CD4-positive, alpha-beta T cell (primary cell): ENCODE measurements at regions not wholly inside any gene's neighbourhood (a gene's known extent, or its start where the extent isn't known, plus 50 kb on each side); places are given as distances from the start of the nearest gene placed in this dataset.

Experiments used
- ATAC-seq: fragments of 200-7000 bp; cut with Tn5 transposase; one replicate; pipeline ENCODE4 v1.10.0; 2022; ENCODE audit warnings: mild to moderate bottlenecking; ENCODE audit not compliant: poor library complexity
- CTCF ChIA-PET: fragments of 350-600 bp; sonication (Branson Sonifier 250); formaldehyde crosslinking; loops from one replicate; lab custom pipeline; 2021; ENCODE audit warnings: antibody characterized with exemption, inconsistent platforms; lab: Charles Lee
- POLR2A ChIA-PET: fragments of 350-600 bp; sonication (Branson Sonifier 250); formaldehyde crosslinking; loops from one replicate; lab custom pipeline; 2021; ENCODE audit warnings: antibody characterized with exemption, inconsistent platforms; lab: Charles Lee
- DNase-seq, 14 experiments: peaks; one replicate each; pipeline ENCODE4 v3.0.0-alpha.2; 2013 to 2020; ENCODE audit warnings: mixed read lengths in 2 of 14
- H3K27ac ChIP-seq, 2 donors: one replicate each; pipeline versions ENCODE4 v1.5.1 to v1.7.0; 2013; ENCODE audit warnings: low read length in 2 of 2, low read depth in 1 of 2, mild to moderate bottlenecking in 1 of 2
- H3K27me3 ChIP-seq, 2 experiments: 1 replicate in 1 of 2; 2 replicates in 1 of 2; pipeline versions ENCODE4 v1.6.1 to v1.7.0; 2013; ENCODE audit warnings: low read length in 2 of 2, control low read depth in 1 of 2, mild to moderate bottlenecking in 1 of 2, moderate library complexity in 1 of 2; ENCODE audit not compliant: insufficient read depth in 2 of 2, control insufficient read depth in 1 of 2
- H3K36me3 ChIP-seq: one replicate; pipeline ENCODE4 v1.6.1; 2013; ENCODE audit warnings: low read length, control low read depth; ENCODE audit not compliant: insufficient read depth
- H3K4me1 ChIP-seq: one replicate; pipeline ENCODE4 v1.6.1; 2013; ENCODE audit warnings: low read length, control low read depth; ENCODE audit not compliant: insufficient read depth
- H3K4me3 ChIP-seq: one replicate; pipeline ENCODE4 v1.5.1; 2013; ENCODE audit warnings: mild to moderate bottlenecking, low read length, moderate library complexity
- H3K9me3 ChIP-seq, 2 experiments: 1 replicate in 1 of 2; 2 replicates in 1 of 2; pipeline versions ENCODE4 v1.6.1 to v1.7.0; 2013; ENCODE audit warnings: low read length in 2 of 2, mild to moderate bottlenecking in 2 of 2, control low read depth in 1 of 2, moderate library complexity in 1 of 2; ENCODE audit not compliant: control insufficient read depth in 1 of 2, insufficient read depth in 1 of 2
- H3K27ac Mint-ChIP-seq: one replicate; pipeline ENCODE4 v1.8.0; 2020; ENCODE audit warnings: mixed read lengths
- H3K27me3 Mint-ChIP-seq: one replicate; pipeline ENCODE4 v1.8.0; 2021; ENCODE audit warnings: mixed read lengths
- H3K36me3 Mint-ChIP-seq: one replicate; pipeline ENCODE4 v1.8.0; 2021; ENCODE audit warnings: low read depth, mixed read lengths
- H3K4me1 Mint-ChIP-seq: one replicate; pipeline ENCODE4 v1.8.0; 2021; ENCODE audit warnings: low read depth, mixed read lengths
- H3K4me3 Mint-ChIP-seq: one replicate; pipeline ENCODE4 v1.8.0; 2020; ENCODE audit warnings: mild to moderate bottlenecking, mixed read lengths
- H3K9me3 Mint-ChIP-seq: one replicate; pipeline ENCODE4 v1.8.0; 2020; ENCODE audit warnings: mixed read lengths
- intact Hi-C, 2 experiments: fragments of 100-400 bp; cut with DNase I in 1 of 2; cut with micrococcal nuclease in 1 of 2; formaldehyde crosslinking; loops; one replicate each; pipeline versions ENCODE4 v1.15.1 to v1.9.0; 2023 to 2025; cut with DNase I, micrococcal nuclease
- TF ChIP-seq, protein P1 (sequence below): fragments of 200-600 bp; IDR thresholded peaks from one replicate; pipeline ENCODE4 v1.8.0; 2022; ENCODE audit warnings: antibody characterized with exemption, mild to moderate bottlenecking

DNA sequence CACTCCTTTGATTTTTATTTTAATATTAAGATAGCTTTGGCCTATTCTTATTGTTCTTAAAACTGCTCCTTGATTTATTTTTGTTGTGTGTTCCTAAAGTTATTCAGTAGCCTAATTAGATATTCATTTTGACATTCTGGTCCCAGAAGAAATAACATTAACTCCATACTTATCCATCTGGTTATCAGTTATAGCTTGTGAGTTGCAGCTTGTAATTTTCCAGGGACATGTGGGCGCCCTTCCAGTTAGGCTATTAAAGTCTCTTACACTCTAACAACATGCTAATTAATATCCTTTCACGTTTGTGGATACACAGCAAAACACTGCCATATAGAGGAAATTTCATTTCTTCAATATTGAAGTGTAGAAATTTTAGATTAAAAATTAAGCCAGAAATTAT, 987.5 kb downstream of the HACE1 start:
- Mint-ChIP-seq H3K27me3 (no peaks in the 10 kb centered on the region), H3K27ac (no peak overlapping the region), H3K4me1 (no peaks in the 10 kb centered on the region), H3K9me3 (peaks cover 8% of the 10 kb centered on the region), H3K36me3 (no peaks in the 10 kb centered on the region), H3K4me3 (no peak overlapping the region)
- ATAC-seq (no peak), DNase-seq (no peak)
- ChIA-PET POLR2A (no interaction called here), CTCF (no interaction called here)
- Histone ChIP-seq H3K4me1 (no peaks in the 10 kb centered on the region), H3K9me3 (peaks cover 0 to 4% of the 10 kb centered on the region in 2 experiments), H3K36me3 (no peaks in the 10 kb centered on the region), H3K4me3 (no peak overlapping the region), H3K27me3 (no peaks in the 10 kb centered on the region), H3K27ac (no peak overlapping the region)
- TF ChIP-seq, protein P1, sequence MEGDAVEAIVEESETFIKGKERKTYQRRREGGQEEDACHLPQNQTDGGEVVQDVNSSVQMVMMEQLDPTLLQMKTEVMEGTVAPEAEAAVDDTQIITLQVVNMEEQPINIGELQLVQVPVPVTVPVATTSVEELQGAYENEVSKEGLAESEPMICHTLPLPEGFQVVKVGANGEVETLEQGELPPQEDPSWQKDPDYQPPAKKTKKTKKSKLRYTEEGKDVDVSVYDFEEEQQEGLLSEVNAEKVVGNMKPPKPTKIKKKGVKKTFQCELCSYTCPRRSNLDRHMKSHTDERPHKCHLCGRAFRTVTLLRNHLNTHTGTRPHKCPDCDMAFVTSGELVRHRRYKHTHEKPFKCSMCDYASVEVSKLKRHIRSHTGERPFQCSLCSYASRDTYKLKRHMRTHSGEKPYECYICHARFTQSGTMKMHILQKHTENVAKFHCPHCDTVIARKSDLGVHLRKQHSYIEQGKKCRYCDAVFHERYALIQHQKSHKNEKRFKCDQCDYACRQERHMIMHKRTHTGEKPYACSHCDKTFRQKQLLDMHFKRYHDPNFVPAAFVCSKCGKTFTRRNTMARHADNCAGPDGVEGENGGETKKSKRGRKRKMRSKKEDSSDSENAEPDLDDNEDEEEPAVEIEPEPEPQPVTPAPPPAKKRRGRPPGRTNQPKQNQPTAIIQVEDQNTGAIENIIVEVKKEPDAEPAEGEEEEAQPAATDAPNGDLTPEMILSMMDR, result no peak
- intact Hi-C loops, result no loop called here

DNA sequence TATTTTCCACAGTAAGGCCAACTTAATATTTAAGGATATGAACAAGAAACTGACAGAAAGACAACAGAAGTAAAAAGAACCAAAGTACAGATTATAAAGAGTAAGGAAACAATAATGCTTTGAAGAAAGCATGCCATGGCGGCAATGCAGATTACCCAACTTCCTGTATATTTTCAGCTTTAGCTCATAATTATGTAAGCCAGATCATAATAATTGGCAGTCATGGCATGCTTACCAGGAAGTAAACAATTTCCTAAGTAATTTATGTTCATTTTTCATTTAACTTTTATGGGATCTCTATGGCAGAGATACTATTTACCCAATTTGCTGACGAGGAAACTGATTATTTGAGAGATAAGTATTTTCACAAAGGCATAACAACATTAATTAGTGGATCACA, 988.7 kb downstream of the HACE1 start:
- Histone ChIP-seq H3K36me3 (no peaks in the 10 kb centered on the region), H3K9me3 (peaks cover 0 to 4% of the 10 kb centered on the region in 2 experiments), H3K27ac (no peak overlapping the region), H3K4me3 (no peak overlapping the region), H3K4me1 (no peaks in the 10 kb centered on the region), H3K27me3 (no peaks in the 10 kb centered on the region)
- POLR2A ChIA-PET, result no interaction called here
- Mint-ChIP-seq H3K27ac (no peak overlapping the region), H3K4me3 (no peak overlapping the region), H3K27me3 (no peaks in the 10 kb centered on the region), H3K36me3 (no peaks in the 10 kb centered on the region), H3K4me1 (no peaks in the 10 kb centered on the region), H3K9me3 (peaks cover 8% of the 10 kb centered on the region)
- intact Hi-C loops, result no loop called here
- DNase-seq (no peak), ATAC-seq (no peak)
- CTCF ChIA-PET, result no interaction called here
- TF ChIP-seq, protein P1, result no peak

DNA sequence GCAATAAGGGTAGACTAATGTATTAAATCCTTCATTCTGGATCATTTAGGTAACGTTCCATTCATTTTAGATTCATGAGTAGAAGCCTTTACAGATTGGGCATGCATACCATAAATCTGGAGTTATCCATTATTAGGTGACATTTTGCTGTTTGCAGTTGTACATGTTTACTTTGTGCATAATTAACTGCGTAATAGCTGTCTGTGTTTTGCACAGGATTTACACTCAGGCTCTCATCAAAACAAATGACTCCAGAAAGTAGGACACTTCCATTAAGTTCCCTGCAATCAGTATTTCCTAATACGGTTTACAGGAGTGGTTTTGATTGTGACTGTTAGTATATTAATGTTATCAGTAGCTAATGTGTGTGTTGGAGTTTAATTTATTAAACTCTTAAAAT, 997.4 kb downstream of the HACE1 start:
- H3K27ac ChIP-seq, result no peak overlapping the region
- Mint-ChIP-seq H3K27me3 (no peaks in the 10 kb centered on the region), H3K4me1 (no peaks in the 10 kb centered on the region), H3K9me3 (no peaks in the 10 kb centered on the region), H3K36me3 (no peaks in the 10 kb centered on the region), H3K27ac (no peak overlapping the region), H3K4me3 (no peak overlapping the region)
- ATAC-seq, result no peak
- ChIA-PET CTCF (no interaction called here), POLR2A (no interaction called here)
- H3K9me3 ChIP-seq, result no peaks in the 10 kb centered on the region
- no peak for DNase-seq
- no peak overlapping the region for H3K4me3 ChIP-seq
- no peaks in the 10 kb centered on the region for H3K36me3 ChIP-seq
- TF ChIP-seq, protein P1, result no peak
- intact Hi-C loops, result no loop called here
- H3K27me3 ChIP-seq, result no peaks in the 10 kb centered on the region
- no peaks in the 10 kb centered on the region for H3K4me1 ChIP-seq
